WERI-Rb-1 (cell line): ENCODE measurements at regions not wholly inside any gene's neighbourhood (a gene's known extent, or its start where the extent isn't known, plus 50 kb on each side); places are given as distances from the start of the nearest gene placed in this dataset.

Source experiments
- DNase-seq: peaks from one replicate; pipeline ENCODE4 v3.0.0-alpha.2; 2020
- H3K27ac ChIP-seq: fragments of 250-450 bp; sonication (Bioruptor Pico); 2 replicates; pipeline ENCODE4 v1.5.1; 2020; ENCODE audit warnings: mild to moderate bottlenecking, moderate library complexity
- H3K27me3 ChIP-seq: fragments of 250-450 bp; sonication (Bioruptor Pico); 2 replicates; pipeline ENCODE4 v1.5.1; 2021; ENCODE audit warnings: mild to moderate bottlenecking, low read depth, moderate library complexity; ENCODE audit not compliant: insufficient read depth, severe bottlenecking
- H3K36me3 ChIP-seq: fragments of 250-450 bp; sonication (Bioruptor Pico); 2 replicates; pipeline ENCODE4 v1.5.1; 2020; ENCODE audit warnings: mild to moderate bottlenecking, moderate library complexity
- H3K4me3 ChIP-seq: 2 replicates; pipeline ENCODE4 v1.5.1; 2011; ENCODE audit warnings: low read depth, mild to moderate bottlenecking, control low read depth, low read length
- H3K9me3 ChIP-seq: fragments of 250-450 bp; sonication (Bioruptor Pico); 2 replicates; pipeline ENCODE4 v1.5.1; 2021; ENCODE audit warnings: mild to moderate bottlenecking, moderate library complexity; ENCODE audit not compliant: severe bottlenecking
- CTCF ChIP-seq: IDR thresholded peaks from 2 replicates; pipeline ENCODE4 v1.5.1; 2011; ENCODE audit warnings: low read depth, mild to moderate bottlenecking, control low read depth, inconsistent platforms, low read length

GRCh38 chr2:8391126-8391525 lies 290.7 kb upstream of the ID2 start:
- Histone ChIP-seq H3K36me3 (no peaks in the 10 kb centered on the region), H3K27ac (no peak overlapping the region), H3K27me3 (no peaks in the 10 kb centered on the region), H3K9me3 (no peaks in the 10 kb centered on the region), H3K4me3 (no peak overlapping the region)
- TF ChIP-seq CTCF: no peak
- DNase-seq: no peak

GRCh38 chr2:8391584-8391983 lies 290.3 kb upstream of the ID2 start:
- Histone ChIP-seq H3K4me3 (no peak overlapping the region), H3K27me3 (no peaks in the 10 kb centered on the region), H3K9me3 (no peaks in the 10 kb centered on the region), H3K36me3 (no peaks in the 10 kb centered on the region), H3K27ac (no peak overlapping the region)
- no peak for DNase-seq
- TF ChIP-seq CTCF: no peak

- Histone ChIP-seq H3K36me3 (no peaks in the 10 kb centered on the region), H3K9me3 (no peaks in the 10 kb centered on the region), H3K27me3 (no peaks in the 10 kb centered on the region), H3K4me3 (no peak overlapping the region), H3K27ac (no peak overlapping the region)
- TF ChIP-seq CTCF: no peak
- DNase-seq: no peak
These were observed 289.6 kb upstream of the ID2 start for GRCh38 chr2:8392098-8392866.

GRCh38 chr2:8393506-8393905 lies 288.4 kb upstream of the ID2 start:
- no peak for TF ChIP-seq CTCF

GRCh38 chr2:8394131-8394530 lies 287.7 kb upstream of the ID2 start:
- Histone ChIP-seq H3K27me3 (no peaks in the 10 kb centered on the region), H3K27ac (no peak overlapping the region), H3K4me3 (no peak overlapping the region), H3K36me3 (no peaks in the 10 kb centered on the region), H3K9me3 (peaks cover 5% of the 10 kb centered on the region)
- no peak for TF ChIP-seq CTCF
- no peak for DNase-seq

More at GRCh38 chr2:8393506-8393905, 288.4 kb upstream of the ID2 start:
- no peaks in the 10 kb centered on the region for H3K27me3 ChIP-seq
- no peak overlapping the region for H3K27ac ChIP-seq
- H3K36me3 ChIP-seq: no peaks in the 10 kb centered on the region
- H3K4me3 ChIP-seq: no peak overlapping the region
- DNase-seq: no peak
- H3K9me3 ChIP-seq: peaks cover 5% of the 10 kb centered on the region
